HG03196 (cell line): ENCODE measurements at regions not wholly inside any gene's neighbourhood (a gene's known extent, or its start where the extent isn't known, plus 50 kb on each side); places are given as distances from the start of the nearest gene placed in this dataset.
"Not testable (repeated sequence)": the region's sequence is repeated elsewhere in the genome, so short reads cannot be mapped to it uniquely, and the experiment has no call there.

Experiments used
- ATAC-seq: cut with Tn5 transposase; IDR thresholded peaks from one replicate; pipeline ENCODE4 v1.9.1; 2021; ENCODE audit not compliant: unreplicated experiment

DNA sequence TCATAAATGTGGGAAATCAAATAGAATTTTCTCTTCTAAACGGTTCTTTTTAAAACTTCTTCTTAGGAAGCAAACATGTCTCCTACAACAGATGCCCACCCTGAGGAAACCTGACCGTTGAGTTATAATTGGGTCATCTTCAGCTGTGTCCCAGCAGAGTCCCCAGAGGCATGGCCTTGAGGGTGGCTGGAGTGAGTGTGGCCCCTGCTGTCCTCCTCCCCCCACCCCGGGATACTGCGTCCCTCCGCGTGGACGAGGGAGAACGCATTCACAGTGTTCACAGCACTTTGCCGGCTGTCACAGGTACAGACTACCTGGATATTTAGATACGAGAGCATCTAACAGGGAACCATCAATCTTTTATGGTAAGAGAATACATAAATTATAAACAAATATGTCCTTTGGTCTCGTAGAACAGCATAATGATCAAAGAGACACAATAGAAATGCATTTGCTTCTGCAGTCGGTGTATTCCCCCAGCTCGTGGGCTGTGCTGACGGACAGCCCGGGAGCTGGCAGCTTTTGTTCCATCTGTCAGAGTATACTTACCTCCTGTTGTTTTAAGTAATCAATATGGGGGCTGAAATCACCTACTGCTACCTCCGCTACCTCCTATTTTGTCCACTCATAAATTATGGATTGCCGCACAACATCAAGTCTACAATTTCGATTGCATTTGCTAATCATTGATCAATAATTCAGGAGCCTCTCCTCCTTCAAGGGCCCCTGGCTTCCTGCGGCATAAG is 214.7 kb downstream of the IRX2 start:
- no peak for ATAC-seq

DNA sequence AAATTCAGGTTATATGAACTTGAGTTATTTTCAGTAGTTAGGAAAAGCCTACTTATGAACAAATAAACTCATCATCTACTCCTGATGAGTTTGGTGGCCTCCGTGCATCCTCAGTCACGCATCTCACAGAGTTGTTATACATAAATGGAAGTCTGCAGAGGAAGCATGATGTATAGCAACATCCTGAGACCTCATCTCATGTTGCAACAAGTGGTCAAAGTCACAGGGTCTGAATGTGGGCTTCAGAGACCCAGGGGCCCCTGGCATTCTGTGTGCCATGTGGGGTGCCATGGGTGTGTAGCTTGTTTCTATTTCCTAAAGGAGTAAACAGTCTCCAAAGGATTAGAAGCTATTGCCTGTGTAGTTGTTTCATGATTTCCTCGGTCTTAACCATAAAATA is 216.5 kb downstream of the IRX2 start:
- ATAC-seq, result no peak

DNA sequence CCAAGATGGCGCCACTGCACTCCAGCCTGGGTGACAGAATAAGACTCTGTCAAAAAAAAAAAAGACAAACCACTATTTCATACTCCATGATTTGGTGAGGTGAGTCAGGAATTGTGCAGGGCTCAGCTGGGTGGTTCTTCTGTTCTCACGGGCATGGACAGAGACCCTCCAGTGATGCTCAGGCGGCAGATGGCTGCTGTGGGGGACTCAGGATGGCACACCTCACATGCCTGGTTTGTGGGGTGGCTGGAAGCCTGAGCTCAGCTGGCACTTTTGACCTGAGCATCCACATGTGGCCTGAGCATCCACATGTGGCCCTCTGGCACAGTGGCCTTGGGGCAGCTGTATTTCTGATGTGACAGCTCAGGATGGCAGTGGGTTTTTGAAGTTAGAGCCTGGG is 217.2 kb downstream of the IRX2 start:
- no peak for ATAC-seq

DNA sequence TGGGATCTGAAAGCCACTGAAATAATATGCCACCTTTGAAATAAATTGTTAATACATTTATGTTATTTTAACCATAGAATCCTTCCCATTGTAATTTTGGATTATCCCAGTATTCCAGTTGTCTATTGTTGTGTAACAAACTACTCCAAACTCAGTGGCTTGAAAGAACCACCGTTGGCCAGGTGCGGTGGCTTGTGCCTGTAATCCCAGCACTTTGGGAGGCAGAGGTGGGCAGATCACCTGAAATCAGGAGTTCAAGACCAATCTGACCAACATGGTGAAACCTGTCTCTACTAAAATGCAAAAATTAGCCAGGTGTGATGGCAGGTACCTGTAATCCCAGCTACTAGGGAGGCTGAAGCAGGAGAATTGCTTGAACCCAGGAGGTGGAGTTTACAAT is 217.6 kb downstream of the IRX2 start:
- not testable (repeated sequence) for ATAC-seq

GRCh38 chr5:2532809-2533208 is 218.7 kb downstream of the IRX2 start:
- no peak for ATAC-seq

- no peak for ATAC-seq
Measured at GRCh38 chr5:2531318-2531717, 220.2 kb downstream of the IRX2 start.

DNA sequence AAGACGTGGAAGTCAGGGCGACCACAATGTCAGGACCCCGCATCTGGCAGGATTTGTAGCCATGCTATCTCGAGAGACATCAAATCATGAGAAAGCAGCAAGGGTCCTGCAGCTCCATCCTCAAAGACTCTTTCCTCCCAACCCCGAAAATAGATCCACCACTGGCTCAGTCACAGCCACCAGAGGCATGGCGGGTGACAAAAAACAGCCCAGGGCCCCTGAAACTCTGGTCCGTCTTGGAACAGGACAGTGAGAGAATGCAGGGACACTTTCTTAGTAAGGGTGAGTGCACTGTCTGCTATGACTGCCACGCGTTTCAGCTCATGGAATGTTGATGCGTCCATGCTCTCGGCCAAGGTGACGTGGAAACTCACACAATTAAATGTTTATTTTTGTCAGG is 220.9 kb downstream of the IRX2 start:
- ATAC-seq, result no peak

DNA sequence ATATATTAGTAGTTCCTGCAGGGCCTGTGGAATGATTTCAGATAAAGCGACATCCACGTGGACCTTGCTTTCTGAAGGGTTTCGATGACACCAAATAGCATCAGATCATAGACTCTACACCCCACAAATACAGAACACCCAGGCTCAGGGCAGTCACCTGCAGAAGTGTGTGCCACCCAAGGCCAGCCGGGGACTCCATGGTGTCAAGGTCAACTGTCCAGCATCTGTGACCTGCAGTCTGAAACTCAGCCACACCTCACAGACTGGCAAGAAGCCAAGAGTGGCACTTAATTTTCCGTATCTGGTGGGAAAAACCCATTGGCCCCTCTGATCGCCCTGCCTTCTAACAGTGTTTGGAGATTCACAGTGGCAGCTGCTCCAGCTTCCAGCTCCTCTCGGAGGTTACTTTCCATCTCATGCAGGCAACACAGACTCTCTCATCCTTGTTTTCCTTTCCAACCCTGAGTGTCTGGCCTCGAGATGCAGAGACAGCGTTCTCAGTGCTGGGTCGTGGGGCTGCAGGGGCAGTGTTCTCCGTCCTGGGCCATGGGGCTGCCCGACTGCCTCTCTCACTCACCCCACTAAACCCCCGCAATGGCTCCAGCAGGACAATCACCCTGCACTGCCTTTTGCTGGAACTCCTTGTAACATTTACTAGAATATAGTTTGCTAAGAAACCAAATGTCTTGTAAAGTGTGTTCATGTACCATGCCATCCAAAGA is 221.9 kb downstream of the IRX2 start:
- ATAC-seq, result no peak

DNA sequence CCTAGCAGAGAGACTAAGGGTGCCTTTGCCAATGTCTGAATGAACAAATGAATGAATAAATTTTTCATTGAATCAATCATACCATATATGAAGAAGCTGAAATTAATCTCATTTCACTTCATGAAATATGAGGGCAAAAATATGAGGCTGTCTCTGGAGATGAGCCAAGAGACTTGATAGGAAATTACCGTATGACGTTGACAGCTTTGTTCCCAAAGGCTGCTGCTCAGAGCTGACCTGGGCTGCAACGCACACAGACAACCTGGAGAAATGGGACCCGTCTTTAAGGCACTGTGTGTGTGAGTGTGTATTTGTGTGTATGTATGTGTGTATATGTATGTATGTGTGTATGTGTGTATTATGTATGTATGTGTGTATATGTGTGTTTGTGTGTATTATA is 226.1 kb downstream of the IRX2 start:
- no peak for ATAC-seq

GRCh38 chr5:2524620-2525019 is 226.9 kb downstream of the IRX2 start:
- ATAC-seq, result no peak

DNA sequence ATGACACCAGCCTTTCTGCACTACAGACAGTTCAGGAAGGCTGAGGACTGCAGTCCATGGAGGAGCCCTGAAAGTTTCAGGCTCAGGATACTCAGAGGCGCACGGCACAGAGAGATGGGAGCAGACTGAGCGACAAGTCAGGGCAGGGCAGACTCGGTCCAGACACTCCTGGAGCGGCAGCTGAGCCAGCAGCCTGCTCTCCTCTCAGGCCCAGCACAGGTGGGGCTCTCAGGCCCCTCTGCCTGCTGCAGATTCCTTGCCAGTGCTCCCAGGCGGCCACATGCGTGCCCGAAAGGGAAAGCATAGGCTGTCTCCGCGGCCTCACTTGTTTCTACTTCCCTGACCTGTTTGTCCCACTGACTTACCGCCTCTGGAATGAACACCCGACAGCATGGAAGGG is 228.3 kb downstream of the IRX2 start:
- no peak for ATAC-seq

- no peak for ATAC-seq
Measured at GRCh38 chr5:2522372-2522771, 229.1 kb downstream of the IRX2 start.

- no peak for ATAC-seq
Measured at GRCh38 chr5:2519153-2519552, 232.3 kb downstream of the IRX2 start.

- no peak for ATAC-seq
Measured at GRCh38 chr5:2517451-2517850, 234.0 kb downstream of the IRX2 start.

- ATAC-seq, result no peak
Measured at GRCh38 chr5:2515180-2515764, 236.2 kb downstream of the IRX2 start.

DNA sequence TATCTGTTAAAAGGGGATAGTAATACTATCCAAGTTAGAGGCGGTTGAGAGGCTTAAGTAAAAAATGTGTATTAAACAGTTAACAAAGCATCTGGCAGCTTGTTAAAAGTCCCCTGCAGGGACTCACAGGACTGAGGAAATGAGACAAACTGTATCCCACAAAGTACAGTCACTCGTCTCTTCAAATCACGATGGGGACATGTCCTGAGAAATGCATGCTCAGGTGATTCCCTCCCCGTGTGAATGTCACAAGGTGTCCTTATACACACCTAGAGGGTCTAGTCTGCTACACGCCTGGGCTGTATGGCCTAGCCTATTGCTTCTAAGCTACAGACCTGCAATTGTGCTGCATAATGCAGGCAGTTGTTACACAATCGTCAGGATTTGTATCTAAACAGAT is 237.0 kb downstream of the IRX2 start:
- ATAC-seq, result no peak

GRCh38 chr5:2511706-2512105 is 239.8 kb downstream of the IRX2 start:
- no peak for ATAC-seq

- no peak for ATAC-seq
Measured at GRCh38 chr5:2511126-2511525, 240.4 kb downstream of the IRX2 start.

DNA sequence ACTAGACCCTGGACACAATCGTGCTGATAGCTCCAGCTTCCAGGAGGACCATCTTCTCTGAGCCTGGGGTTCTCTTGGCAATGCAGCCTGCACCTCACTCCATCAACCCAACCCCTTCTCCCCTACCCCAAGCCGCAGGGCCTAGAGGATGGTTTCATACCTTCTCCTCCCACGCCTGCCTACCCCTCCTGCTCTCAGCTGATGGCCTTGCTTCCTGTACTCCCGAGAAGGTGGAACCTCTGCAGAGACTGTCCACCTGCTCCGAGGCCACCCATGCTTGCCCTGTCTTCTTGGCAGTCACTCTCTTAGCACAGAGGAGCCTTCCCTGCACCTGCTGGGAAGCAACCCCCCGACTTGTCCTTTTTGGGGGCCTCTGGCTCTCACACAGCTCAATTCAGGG is 241.9 kb downstream of the IRX2 start:
- ATAC-seq, result no peak

DNA sequence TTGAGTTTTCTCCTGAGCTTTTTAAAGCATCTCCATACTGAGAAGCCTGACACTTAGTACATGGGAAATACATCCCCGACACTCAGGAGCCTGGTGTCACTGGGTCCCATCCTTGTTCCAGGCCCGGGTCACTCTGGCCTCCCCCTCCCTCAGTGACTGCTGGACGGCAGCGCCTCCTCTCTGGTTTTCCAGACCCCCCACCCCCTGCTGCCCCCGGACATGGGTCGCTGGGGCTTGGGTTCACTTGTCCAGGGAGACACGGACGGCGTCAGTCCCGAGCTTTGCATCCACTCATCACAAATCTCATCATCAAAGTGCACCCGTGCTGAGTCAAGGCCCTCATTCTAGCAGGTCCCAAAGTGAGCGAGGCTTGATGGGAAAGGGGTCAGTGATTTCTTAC is 243.0 kb downstream of the IRX2 start:
- ATAC-seq, result no peak

- ATAC-seq, result no peak
Measured at GRCh38 chr5:2507611-2508010, 243.9 kb downstream of the IRX2 start.

GRCh38 chr5:2506603-2507002 is 244.9 kb downstream of the IRX2 start:
- ATAC-seq, result no peak
